SU-DHL-6 (cell line): ENCODE measurements at regions not wholly inside any gene's neighbourhood (a gene's known extent, or its start where the extent isn't known, plus 50 kb on each side); places are given as distances from the start of the nearest gene placed in this dataset.

Source experiments
- EZH2phosphoT487 ChIP-seq: fragments of 200-600 bp; sonication (generic), shearing (Covaris generic); conservative IDR thresholded peaks from 2 replicates; pipeline ENCODE4 v1.6.1; 2018; ENCODE audit warnings: mild to moderate bottlenecking, antibody characterized with exemption, low read length, moderate library complexity, mixed read lengths
- TF ChIP-seq, protein P1 (sequence below): fragments of 200-600 bp; sonication (generic); IDR thresholded peaks from one replicate; pipeline ENCODE4 v1.5.1; 2017; ENCODE audit warnings: antibody characterized with exemption, mild to moderate bottlenecking, low read length, moderate library complexity; ENCODE audit not compliant: insufficient read depth, poor library complexity, severe bottlenecking

GRCh38 chr2:175599966-175600831, 401.9 kb downstream of the LNPK start:
- TF ChIP-seq, protein P1, sequence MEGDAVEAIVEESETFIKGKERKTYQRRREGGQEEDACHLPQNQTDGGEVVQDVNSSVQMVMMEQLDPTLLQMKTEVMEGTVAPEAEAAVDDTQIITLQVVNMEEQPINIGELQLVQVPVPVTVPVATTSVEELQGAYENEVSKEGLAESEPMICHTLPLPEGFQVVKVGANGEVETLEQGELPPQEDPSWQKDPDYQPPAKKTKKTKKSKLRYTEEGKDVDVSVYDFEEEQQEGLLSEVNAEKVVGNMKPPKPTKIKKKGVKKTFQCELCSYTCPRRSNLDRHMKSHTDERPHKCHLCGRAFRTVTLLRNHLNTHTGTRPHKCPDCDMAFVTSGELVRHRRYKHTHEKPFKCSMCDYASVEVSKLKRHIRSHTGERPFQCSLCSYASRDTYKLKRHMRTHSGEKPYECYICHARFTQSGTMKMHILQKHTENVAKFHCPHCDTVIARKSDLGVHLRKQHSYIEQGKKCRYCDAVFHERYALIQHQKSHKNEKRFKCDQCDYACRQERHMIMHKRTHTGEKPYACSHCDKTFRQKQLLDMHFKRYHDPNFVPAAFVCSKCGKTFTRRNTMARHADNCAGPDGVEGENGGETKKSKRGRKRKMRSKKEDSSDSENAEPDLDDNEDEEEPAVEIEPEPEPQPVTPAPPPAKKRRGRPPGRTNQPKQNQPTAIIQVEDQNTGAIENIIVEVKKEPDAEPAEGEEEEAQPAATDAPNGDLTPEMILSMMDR, result no peak
- TF ChIP-seq EZH2phosphoT487, result no peak
